OCI-LY3 (cell line): ENCODE measurements at regions not wholly inside any gene's neighbourhood (a gene's known extent, or its start where the extent isn't known, plus 50 kb on each side); places are given as distances from the start of the nearest gene placed in this dataset.

Experiments
- H2AFZ ChIP-seq: fragments of 200-600, 300-600 bp; shearing (Covaris generic); 2 replicates; pipeline ENCODE4 v1.6.0; 2014; ENCODE audit warnings: antibody characterized with exemption, low read depth, low read length
- H3K27ac ChIP-seq: fragments of 200-600, 300-600 bp; sonication (generic); 2 replicates; pipeline ENCODE4 v1.5.1; 2014; ENCODE audit warnings: mild to moderate bottlenecking, low read length, moderate library complexity, mixed read lengths
- H3K27me3 ChIP-seq: fragments of 200-600, 300-600 bp; sonication (generic); 2 replicates; pipeline ENCODE4 v1.6.1; 2014; ENCODE audit warnings: low read depth, low read length, mixed read lengths
- H3K36me3 ChIP-seq: fragments of 200-600, 300-600 bp; sonication (generic); replicated peaks from 2 replicates; pipeline ENCODE3; 2014; ENCODE audit warnings: low read depth, low read length, mixed read lengths
- H3K4me1 ChIP-seq: fragments of 300-600, 200-600 bp; sonication (generic); 2 replicates; pipeline ENCODE4 v1.6.1; 2014; ENCODE audit warnings: low read length, mixed read lengths
- H3K4me2 ChIP-seq: fragments of 200-600, 300-600 bp; sonication (generic); 2 replicates; pipeline ENCODE4 v1.6.1; 2014; ENCODE audit warnings: low read length, mixed read lengths
- H3K4me3 ChIP-seq: fragments of 300-600, 200-600 bp; sonication (generic); 2 replicates; pipeline ENCODE4 v1.5.1; 2014; ENCODE audit warnings: antibody characterized with exemption, mild to moderate bottlenecking, low read length, moderate library complexity
- H3K79me2 ChIP-seq: fragments of 300-600, 200-600 bp; shearing (Covaris generic); 2 replicates; pipeline ENCODE4 v1.6.1; 2014; ENCODE audit warnings: mild to moderate bottlenecking, low read length, mixed read lengths
- H3K9ac ChIP-seq: fragments of 300-600, 200-600 bp; shearing (Covaris generic); 2 replicates; pipeline ENCODE4 v1.6.0; 2014; ENCODE audit warnings: mild to moderate bottlenecking, low read length, moderate library complexity
- H3K9me3 ChIP-seq: fragments of 200-600, 300-600 bp; shearing (Covaris generic); 2 replicates; pipeline ENCODE4 v1.6.1; 2014; ENCODE audit warnings: low read length, mixed read lengths; ENCODE audit not compliant: insufficient read depth
- H4K20me1 ChIP-seq: fragments of 200-600, 300-600 bp; sonication (generic); 2 replicates; pipeline ENCODE4 v1.6.1; 2016; ENCODE audit warnings: low read length, mixed read lengths; ENCODE audit not compliant: insufficient read depth
- CTCF ChIP-seq: fragments of 200-600, 300-600 bp; sonication (generic); IDR thresholded peaks from 2 replicates; pipeline ENCODE4 v1.5.1; 2014; ENCODE audit warnings: antibody characterized with exemption, low read length, low read depth
- EZH2phosphoT487 ChIP-seq: fragments of 200-600 bp; shearing (Covaris generic); IDR thresholded peaks from 2 replicates; pipeline ENCODE4 v1.6.1; 2018; ENCODE audit warnings: antibody characterized with exemption, mixed run types, low read depth

DNA sequence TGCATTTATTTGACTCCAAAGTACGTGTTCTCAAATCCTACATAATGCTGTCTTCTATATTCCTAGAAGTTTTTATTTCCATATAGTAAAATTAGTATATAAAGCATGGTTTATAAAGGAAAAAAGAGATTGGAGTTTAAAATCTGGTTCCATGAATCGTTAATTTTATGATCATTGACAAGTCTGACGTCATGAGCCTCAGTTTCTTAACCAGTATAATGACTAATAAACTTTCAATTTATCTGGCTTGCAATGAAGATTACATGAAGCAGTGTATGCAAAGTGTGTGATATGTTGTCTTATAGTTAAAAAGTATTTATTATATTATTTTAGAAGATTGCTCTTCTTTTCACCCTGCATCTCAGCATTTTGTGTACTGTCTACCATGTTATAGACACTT lies 421.4 kb upstream of the LRRC7 start:
- Histone ChIP-seq H3K4me3 (no peak overlapping the region), H4K20me1 (no peaks in the 10 kb centered on the region), H2AFZ (no peak overlapping the region), H3K4me2 (no peak overlapping the region), H3K79me2 (no peaks in the 10 kb centered on the region), H3K4me1 (no peaks in the 10 kb centered on the region), H3K36me3 (no peaks in the 10 kb centered on the region), H3K27me3 (no peaks in the 10 kb centered on the region), H3K9ac (no peak overlapping the region), H3K9me3 (no peaks in the 10 kb centered on the region), H3K27ac (no peak overlapping the region)
- no peak for TF ChIP-seq EZH2phosphoT487
- no peak for TF ChIP-seq CTCF

DNA sequence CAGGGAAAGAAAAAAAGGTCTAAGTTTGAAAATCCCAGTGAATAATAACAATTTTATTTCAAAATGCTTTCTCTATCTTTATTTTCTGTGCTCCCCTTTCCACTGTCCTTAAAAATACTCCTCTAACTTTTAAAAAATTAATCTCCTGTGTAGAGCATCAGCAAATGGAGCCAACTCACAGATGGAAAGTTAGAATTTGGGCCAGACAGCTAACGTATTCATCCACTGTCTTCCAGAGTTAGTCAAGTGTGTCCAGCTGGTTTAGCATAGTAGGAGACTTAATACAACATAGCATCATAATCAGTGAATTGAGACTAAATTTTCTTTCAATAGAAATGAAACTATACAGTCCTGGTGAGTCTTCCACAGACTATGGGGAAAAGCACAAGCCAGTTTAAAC lies 419.0 kb upstream of the LRRC7 start:
- H3K27ac ChIP-seq, result no peak overlapping the region
- H4K20me1 ChIP-seq, result no peaks in the 10 kb centered on the region
- no peaks in the 10 kb centered on the region for H3K36me3 ChIP-seq
- no peaks in the 10 kb centered on the region for H3K27me3 ChIP-seq
- H3K9ac ChIP-seq, result no peak overlapping the region
- H3K4me1 ChIP-seq, result no peaks in the 10 kb centered on the region
- no peaks in the 10 kb centered on the region for H3K79me2 ChIP-seq
- no peak overlapping the region for H3K4me2 ChIP-seq
- H3K4me3 ChIP-seq, result no peak overlapping the region
- H2AFZ ChIP-seq, result no peak overlapping the region
- H3K9me3 ChIP-seq, result no peaks in the 10 kb centered on the region
- TF ChIP-seq CTCF (no peak), EZH2phosphoT487 (no peak)

- H3K36me3 ChIP-seq, result no peaks in the 10 kb centered on the region
- H3K27me3 ChIP-seq, result no peaks in the 10 kb centered on the region
- no peak overlapping the region for H3K4me3 ChIP-seq
- TF ChIP-seq EZH2phosphoT487 (no peak), CTCF (no peak)
- H3K9ac ChIP-seq, result no peak overlapping the region
- H3K27ac ChIP-seq, result no peak overlapping the region
- no peaks in the 10 kb centered on the region for H3K9me3 ChIP-seq
- H3K79me2 ChIP-seq, result no peaks in the 10 kb centered on the region
- no peak overlapping the region for H2AFZ ChIP-seq
- H3K4me1 ChIP-seq, result no peaks in the 10 kb centered on the region
- H3K4me2 ChIP-seq, result no peak overlapping the region
- H4K20me1 ChIP-seq, result no peaks in the 10 kb centered on the region
Observed at GRCh38 chr1:69157046-69157756, 410.5 kb upstream of the LRRC7 start.

- H3K9me3 ChIP-seq, result no peaks in the 10 kb centered on the region
- no peak overlapping the region for H3K27ac ChIP-seq
- no peaks in the 10 kb centered on the region for H3K4me1 ChIP-seq
- H3K27me3 ChIP-seq, result no peaks in the 10 kb centered on the region
- H3K79me2 ChIP-seq, result no peaks in the 10 kb centered on the region
- H3K9ac ChIP-seq, result no peak overlapping the region
- no peak overlapping the region for H3K4me3 ChIP-seq
- TF ChIP-seq EZH2phosphoT487 (no peak), CTCF (no peak)
- no peaks in the 10 kb centered on the region for H4K20me1 ChIP-seq
- H3K36me3 ChIP-seq, result no peaks in the 10 kb centered on the region
- H3K4me2 ChIP-seq, result no peak overlapping the region
- H2AFZ ChIP-seq, result no peak overlapping the region
Observed at GRCh38 chr1:69163241-69163640, 404.5 kb upstream of the LRRC7 start.
